HepG2 (cell line): ENCODE measurements at regions not wholly inside any gene's neighbourhood (a gene's known extent, or its start where the extent isn't known, plus 50 kb on each side); places are given as distances from the start of the nearest gene placed in this dataset.
A peak's percentile ranks its signal among the peaks of the same experiment; 100 is the strongest.

Experiments used
- ATF7 ChIP-seq, 2 experiments: fragments of 450-650 bp in 1 of 2; sonication (generic) in 1 of 2; formaldehyde crosslinking in 1 of 2; IDR thresholded peaks; 2 replicates each; pipeline versions ENCODE4 v1.4.0 to v1.6.1; 2016 to 2020; ENCODE audit warnings: antibody characterized with exemption in 1 of 2, mild to moderate bottlenecking in 1 of 2, missing genetic modification reagents in 1 of 2
- DMAP1 ChIP-seq: IDR thresholded peaks from 2 replicates; pipeline ENCODE4 v1.6.1; 2016
- DR1 ChIP-seq: sonication (generic); formaldehyde crosslinking; IDR thresholded peaks from 2 replicates; pipeline ENCODE4 v1.8.0; 2021; ENCODE audit warnings: mild to moderate bottlenecking, missing genetic modification reagents, inconsistent platforms
- HIVEP1 ChIP-seq: sonication (generic); formaldehyde crosslinking; IDR thresholded peaks from 2 replicates; pipeline ENCODE4 v1.4.0; 2020; ENCODE audit warnings: mild to moderate bottlenecking, missing genetic modification reagents
- KAT2B ChIP-seq: fragments of 150-350 bp; IDR thresholded peaks from 2 replicates; pipeline ENCODE4 v1.6.1; 2014; ENCODE audit warnings: low read depth, low read length, borderline replicate concordance
- KAT8 ChIP-seq: IDR thresholded peaks from 2 replicates; pipeline ENCODE4 v1.6.1; 2016; ENCODE audit warnings: missing genetic modification reagents, missing compliant biosample characterization
- KLF13 ChIP-seq: sonication (generic); formaldehyde crosslinking; IDR thresholded peaks from 2 replicates; pipeline ENCODE4 v1.4.0; 2020; ENCODE audit warnings: mild to moderate bottlenecking, missing genetic modification reagents
- PPARG ChIP-seq: conservative IDR thresholded peaks from 2 replicates; pipeline ENCODE4 v1.6.1; 2016; ENCODE audit warnings: missing biosample characterization, missing genetic modification reagents
- RXRA ChIP-seq: sonication (generic); formaldehyde crosslinking; IDR thresholded peaks from 2 replicates; pipeline ENCODE4 v1.5.1; 2020; ENCODE audit warnings: missing genetic modification reagents
- TP53 ChIP-seq: sonication (generic); formaldehyde crosslinking; conservative IDR thresholded peaks from 2 replicates; pipeline ENCODE4 v1.4.0; 2020; ENCODE audit warnings: missing genetic modification reagents
- ZFP90 ChIP-seq: sonication (generic); formaldehyde crosslinking; IDR thresholded peaks from 2 replicates; pipeline ENCODE4 v1.8.0; 2022; ENCODE audit warnings: missing genetic modification reagents, mild to moderate bottlenecking, inconsistent platforms, borderline replicate concordance
- ZNF101 ChIP-seq: sonication (generic); formaldehyde crosslinking; IDR thresholded peaks from 2 replicates; pipeline ENCODE4 v1.4.0; 2020; ENCODE audit warnings: mild to moderate bottlenecking, low read depth, missing genetic modification reagents, borderline replicate concordance
- TF ChIP-seq, protein P1 (sequence below): sonication (generic); formaldehyde crosslinking; IDR thresholded peaks from 2 replicates; pipeline ENCODE4 v1.4.0; 2020; ENCODE audit warnings: missing genetic modification reagents
- TF ChIP-seq, protein P2 (sequence below), 2 experiments: IDR thresholded peaks; 2 replicates each; pipeline ENCODE4 v1.6.1; 2011 to 2012; ENCODE audit warnings: low read length in 2 of 2, borderline replicate concordance in 1 of 2, low read depth in 1 of 2, mild to moderate bottlenecking in 1 of 2, moderate library complexity in 1 of 2
- TF ChIP-seq, protein P3 (sequence below): IDR thresholded peaks from 2 replicates; pipeline ENCODE4 v1.6.1; 2016; ENCODE audit warnings: low read depth, control low read depth
- TF ChIP-seq, protein P4 (sequence below): sonication (generic); formaldehyde crosslinking; IDR thresholded peaks from 2 replicates; pipeline ENCODE4 v1.5.0; 2020; ENCODE audit warnings: missing genetic modification reagents
- TF ChIP-seq, protein P5 (sequence below): sonication (generic); formaldehyde crosslinking; IDR thresholded peaks from 2 replicates; pipeline ENCODE4 v1.8.1; 2023; ENCODE audit warnings: mild to moderate bottlenecking, missing genetic modification reagents
- TF ChIP-seq, protein P6 (sequence below): fragments of 450-650 bp; IDR thresholded peaks from 2 replicates; pipeline ENCODE4 v1.6.1; 2016

DNA sequence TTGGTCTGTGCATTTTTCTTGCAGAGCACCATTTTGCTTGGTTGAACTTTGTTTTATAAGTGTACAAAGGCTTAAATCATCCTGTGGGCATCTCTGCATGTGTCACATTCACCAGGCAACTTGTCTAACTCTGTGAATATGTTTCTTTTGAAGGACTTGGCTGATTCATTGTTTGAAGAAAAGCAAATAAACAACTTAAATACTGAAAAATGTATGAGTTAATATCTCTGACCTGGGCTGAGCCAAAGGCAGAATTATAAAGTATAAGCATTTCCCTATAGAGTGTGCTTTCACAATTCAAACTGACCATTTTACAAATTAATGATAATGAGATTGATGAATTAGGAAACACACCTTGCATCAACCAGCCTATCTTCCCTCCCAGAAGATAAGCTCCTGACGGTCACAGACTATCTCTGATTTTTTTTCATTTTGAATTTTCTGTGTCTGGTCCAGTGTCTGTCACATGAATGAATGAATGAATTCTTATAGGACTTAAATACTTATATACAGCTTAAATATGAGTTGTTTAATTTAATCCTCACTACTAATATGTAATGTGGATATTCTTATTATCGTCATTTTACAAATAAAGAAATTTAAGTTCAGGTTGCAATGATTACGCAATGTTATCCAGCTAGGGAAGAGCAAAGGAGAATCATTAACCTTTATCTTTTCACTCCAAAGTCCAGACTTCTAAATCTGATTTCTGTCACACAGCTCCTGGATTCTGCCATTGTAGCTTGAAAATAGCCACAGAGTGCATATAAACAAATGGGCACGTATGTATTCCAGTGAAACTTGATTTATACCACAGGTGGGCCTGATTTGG is 182.0 kb upstream of the PHYHIPL start (continued):
- TF ChIP-seq KAT8 (CRISPR knock-in tag) (peak; percentile 36), TP53 (CRISPR knock-in tag) (no peak), PPARG (peak; percentile 43), ATF7 (IDR thresholded peaks at IDR 0.05) (peak; percentile 69), ATF7 (CRISPR knock-in tag; IDR thresholded peaks at IDR 0.05) (no peak; the same call in 1 of the 2 replicates), KLF13 (CRISPR knock-in tag) (no peak), ZFP90 (CRISPR knock-in tag) (no peak), ZNF101 (no peak), DR1 (CRISPR knock-in tag) (no peak), KAT2B (no peak), HIVEP1 (CRISPR knock-in tag) (no peak), RXRA (CRISPR knock-in tag) (no peak), DMAP1 (CRISPR knock-in tag) (no peak)
- TF ChIP-seq, protein P1, sequence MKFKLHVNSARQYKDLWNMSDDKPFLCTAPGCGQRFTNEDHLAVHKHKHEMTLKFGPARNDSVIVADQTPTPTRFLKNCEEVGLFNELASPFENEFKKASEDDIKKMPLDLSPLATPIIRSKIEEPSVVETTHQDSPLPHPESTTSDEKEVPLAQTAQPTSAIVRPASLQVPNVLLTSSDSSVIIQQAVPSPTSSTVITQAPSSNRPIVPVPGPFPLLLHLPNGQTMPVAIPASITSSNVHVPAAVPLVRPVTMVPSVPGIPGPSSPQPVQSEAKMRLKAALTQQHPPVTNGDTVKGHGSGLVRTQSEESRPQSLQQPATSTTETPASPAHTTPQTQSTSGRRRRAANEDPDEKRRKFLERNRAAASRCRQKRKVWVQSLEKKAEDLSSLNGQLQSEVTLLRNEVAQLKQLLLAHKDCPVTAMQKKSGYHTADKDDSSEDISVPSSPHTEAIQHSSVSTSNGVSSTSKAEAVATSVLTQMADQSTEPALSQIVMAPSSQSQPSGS (CRISPR knock-in tag) = peak; percentile 48; the same call in 1 of the 2 replicates
- TF ChIP-seq, protein P2, sequence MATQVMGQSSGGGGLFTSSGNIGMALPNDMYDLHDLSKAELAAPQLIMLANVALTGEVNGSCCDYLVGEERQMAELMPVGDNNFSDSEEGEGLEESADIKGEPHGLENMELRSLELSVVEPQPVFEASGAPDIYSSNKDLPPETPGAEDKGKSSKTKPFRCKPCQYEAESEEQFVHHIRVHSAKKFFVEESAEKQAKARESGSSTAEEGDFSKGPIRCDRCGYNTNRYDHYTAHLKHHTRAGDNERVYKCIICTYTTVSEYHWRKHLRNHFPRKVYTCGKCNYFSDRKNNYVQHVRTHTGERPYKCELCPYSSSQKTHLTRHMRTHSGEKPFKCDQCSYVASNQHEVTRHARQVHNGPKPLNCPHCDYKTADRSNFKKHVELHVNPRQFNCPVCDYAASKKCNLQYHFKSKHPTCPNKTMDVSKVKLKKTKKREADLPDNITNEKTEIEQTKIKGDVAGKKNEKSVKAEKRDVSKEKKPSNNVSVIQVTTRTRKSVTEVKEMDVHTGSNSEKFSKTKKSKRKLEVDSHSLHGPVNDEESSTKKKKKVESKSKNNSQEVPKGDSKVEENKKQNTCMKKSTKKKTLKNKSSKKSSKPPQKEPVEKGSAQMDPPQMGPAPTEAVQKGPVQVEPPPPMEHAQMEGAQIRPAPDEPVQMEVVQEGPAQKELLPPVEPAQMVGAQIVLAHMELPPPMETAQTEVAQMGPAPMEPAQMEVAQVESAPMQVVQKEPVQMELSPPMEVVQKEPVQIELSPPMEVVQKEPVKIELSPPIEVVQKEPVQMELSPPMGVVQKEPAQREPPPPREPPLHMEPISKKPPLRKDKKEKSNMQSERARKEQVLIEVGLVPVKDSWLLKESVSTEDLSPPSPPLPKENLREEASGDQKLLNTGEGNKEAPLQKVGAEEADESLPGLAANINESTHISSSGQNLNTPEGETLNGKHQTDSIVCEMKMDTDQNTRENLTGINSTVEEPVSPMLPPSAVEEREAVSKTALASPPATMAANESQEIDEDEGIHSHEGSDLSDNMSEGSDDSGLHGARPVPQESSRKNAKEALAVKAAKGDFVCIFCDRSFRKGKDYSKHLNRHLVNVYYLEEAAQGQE (IDR thresholded peaks at IDR 0.05; ENCODE audit: borderline replicate concordance in 1 of 2, low read depth in 1 of 2, low read length in 2 of 2) = peak in 1 of 2 experiments; percentile 24; a peak in 1 of 4 replicates
- TF ChIP-seq, protein P3, sequence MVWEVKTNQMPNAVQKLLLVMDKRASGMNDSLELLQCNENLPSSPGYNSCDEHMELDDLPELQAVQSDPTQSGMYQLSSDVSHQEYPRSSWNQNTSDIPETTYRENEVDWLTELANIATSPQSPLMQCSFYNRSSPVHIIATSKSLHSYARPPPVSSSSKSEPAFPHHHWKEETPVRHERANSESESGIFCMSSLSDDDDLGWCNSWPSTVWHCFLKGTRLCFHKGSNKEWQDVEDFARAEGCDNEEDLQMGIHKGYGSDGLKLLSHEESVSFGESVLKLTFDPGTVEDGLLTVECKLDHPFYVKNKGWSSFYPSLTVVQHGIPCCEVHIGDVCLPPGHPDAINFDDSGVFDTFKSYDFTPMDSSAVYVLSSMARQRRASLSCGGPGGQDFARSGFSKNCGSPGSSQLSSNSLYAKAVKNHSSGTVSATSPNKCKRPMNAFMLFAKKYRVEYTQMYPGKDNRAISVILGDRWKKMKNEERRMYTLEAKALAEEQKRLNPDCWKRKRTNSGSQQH (CRISPR knock-in tag) = no peak
- TF ChIP-seq, protein P4, sequence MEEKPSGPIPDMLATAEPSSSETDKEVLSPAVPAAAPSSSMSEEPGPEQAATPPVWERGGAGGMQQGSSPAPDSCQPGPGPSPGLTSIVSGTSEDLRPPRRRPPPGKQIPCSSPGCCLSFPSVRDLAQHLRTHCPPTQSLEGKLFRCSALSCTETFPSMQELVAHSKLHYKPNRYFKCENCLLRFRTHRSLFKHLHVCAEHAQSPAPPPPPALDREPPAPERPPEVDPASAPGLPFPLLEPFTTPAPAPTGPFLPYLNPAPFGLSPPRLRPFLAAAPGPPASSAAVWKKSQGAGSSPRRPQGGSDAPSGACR (CRISPR knock-in tag) = 0 out of 2 replicates have a peak, but pooled peaks have one; percentile 28
- TF ChIP-seq, protein P5, sequence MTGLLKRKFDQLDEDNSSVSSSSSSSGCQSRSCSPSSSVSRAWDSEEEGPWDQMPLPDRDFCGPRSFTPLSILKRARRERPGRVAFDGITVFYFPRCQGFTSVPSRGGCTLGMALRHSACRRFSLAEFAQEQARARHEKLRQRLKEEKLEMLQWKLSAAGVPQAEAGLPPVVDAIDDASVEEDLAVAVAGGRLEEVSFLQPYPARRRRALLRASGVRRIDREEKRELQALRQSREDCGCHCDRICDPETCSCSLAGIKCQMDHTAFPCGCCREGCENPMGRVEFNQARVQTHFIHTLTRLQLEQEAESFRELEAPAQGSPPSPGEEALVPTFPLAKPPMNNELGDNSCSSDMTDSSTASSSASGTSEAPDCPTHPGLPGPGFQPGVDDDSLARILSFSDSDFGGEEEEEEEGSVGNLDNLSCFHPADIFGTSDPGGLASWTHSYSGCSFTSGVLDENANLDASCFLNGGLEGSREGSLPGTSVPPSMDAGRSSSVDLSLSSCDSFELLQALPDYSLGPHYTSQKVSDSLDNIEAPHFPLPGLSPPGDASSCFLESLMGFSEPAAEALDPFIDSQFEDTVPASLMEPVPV = no peak; the same call in 1 of the 2 replicates
- TF ChIP-seq, protein P6, sequence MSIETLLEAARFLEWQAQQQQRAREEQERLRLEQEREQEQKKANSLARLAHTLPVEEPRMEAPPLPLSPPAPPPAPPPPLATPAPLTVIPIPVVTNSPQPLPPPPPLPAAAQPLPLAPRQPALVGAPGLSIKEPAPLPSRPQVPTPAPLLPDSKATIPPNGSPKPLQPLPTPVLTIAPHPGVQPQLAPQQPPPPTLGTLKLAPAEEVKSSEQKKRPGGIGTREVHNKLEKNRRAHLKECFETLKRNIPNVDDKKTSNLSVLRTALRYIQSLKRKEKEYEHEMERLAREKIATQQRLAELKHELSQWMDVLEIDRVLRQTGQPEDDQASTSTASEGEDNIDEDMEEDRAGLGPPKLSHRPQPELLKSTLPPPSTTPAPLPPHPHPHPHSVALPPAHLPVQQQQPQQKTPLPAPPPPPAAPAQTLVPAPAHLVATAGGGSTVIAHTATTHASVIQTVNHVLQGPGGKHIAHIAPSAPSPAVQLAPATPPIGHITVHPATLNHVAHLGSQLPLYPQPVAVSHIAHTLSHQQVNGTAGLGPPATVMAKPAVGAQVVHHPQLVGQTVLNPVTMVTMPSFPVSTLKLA = no peak
